Body of pancreas (tissue), 4 donors: ENCODE measurements at regions not wholly inside any gene's neighbourhood (a gene's known extent, or its start where the extent isn't known, plus 50 kb on each side); places are given as distances from the start of the nearest gene placed in this dataset.

ENCODE experiments used
- POLR2A ChIP-seq, 3 donors: fragments of 450-650 bp; IDR thresholded peaks; one replicate each; pipeline ENCODE4 v1.6.1; 2016; ENCODE audit warnings: antibody characterized with exemption in 3 of 3, mild to moderate bottlenecking in 2 of 3
- TF ChIP-seq, protein P1 (sequence below), 7 experiments: fragments of 450-650 bp in 4 of 7; fragments of 200-600 bp in 3 of 7; sonication (generic) in 3 of 7; IDR thresholded peaks; one replicate each; pipeline ENCODE4 v1.5.1; 2016 to 2019; ENCODE audit warnings: antibody characterized with exemption in 7 of 7

DNA sequence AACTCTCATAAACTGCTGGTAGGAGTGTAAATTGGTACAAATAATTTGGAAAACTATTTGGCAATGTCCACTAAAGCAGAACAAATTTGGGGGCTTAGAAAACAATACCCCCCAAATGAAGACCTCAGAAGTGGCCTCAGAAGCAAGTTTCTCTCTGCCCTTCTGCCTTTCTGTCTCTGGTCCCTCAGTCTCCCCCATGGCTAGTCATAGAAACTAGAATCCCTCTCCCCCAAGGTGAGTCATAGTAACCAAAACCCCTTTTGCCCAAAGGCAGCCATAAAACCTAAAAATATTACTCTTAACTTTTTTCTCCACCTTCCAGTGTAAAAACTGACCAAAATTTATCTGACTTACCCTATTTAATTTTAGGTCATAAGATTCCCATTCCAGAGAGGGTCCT is 350.7 kb upstream of the LRRC3B start:
- TF ChIP-seq, protein P1, sequence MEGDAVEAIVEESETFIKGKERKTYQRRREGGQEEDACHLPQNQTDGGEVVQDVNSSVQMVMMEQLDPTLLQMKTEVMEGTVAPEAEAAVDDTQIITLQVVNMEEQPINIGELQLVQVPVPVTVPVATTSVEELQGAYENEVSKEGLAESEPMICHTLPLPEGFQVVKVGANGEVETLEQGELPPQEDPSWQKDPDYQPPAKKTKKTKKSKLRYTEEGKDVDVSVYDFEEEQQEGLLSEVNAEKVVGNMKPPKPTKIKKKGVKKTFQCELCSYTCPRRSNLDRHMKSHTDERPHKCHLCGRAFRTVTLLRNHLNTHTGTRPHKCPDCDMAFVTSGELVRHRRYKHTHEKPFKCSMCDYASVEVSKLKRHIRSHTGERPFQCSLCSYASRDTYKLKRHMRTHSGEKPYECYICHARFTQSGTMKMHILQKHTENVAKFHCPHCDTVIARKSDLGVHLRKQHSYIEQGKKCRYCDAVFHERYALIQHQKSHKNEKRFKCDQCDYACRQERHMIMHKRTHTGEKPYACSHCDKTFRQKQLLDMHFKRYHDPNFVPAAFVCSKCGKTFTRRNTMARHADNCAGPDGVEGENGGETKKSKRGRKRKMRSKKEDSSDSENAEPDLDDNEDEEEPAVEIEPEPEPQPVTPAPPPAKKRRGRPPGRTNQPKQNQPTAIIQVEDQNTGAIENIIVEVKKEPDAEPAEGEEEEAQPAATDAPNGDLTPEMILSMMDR (IDR thresholded peaks at IDR 0.05): no peak
- no peak for TF ChIP-seq POLR2A (IDR thresholded peaks at IDR 0.05)
